Ishikawa (cell line): ENCODE measurements at regions not wholly inside any gene's neighbourhood (a gene's known extent, or its start where the extent isn't known, plus 50 kb on each side); places are given as distances from the start of the nearest gene placed in this dataset.

Experiments
- CREB1 ChIP-seq: IDR thresholded peaks from 2 replicates; pipeline ENCODE4 v1.6.1; 2012; ENCODE audit warnings: low read depth
- EGR1 ChIP-seq: IDR thresholded peaks from 2 replicates; pipeline ENCODE4 v1.6.1; 2012
- EP300 ChIP-seq: IDR thresholded peaks from 2 replicates; pipeline ENCODE4 v1.6.1; 2012; ENCODE audit warnings: borderline replicate concordance
- FOXM1 ChIP-seq: IDR thresholded peaks from 2 replicates; pipeline ENCODE4 v1.6.1; 2012; ENCODE audit warnings: low read depth, borderline replicate concordance
- NFIC ChIP-seq: IDR thresholded peaks from 2 replicates; pipeline ENCODE4 v1.6.1; 2012
- RAD21 ChIP-seq: IDR thresholded peaks from 2 replicates; pipeline ENCODE4 v1.6.1; 2012; ENCODE audit warnings: low read depth
- TAF1 ChIP-seq: IDR thresholded peaks from 2 replicates; pipeline ENCODE4 v1.6.1; 2012; ENCODE audit warnings: low read depth, mild to moderate bottlenecking
- TCF12 ChIP-seq: IDR thresholded peaks from 2 replicates; pipeline ENCODE4 v1.6.1; 2012; ENCODE audit warnings: low read depth
- ZBTB7A ChIP-seq: IDR thresholded peaks from 2 replicates; pipeline ENCODE4 v1.6.1; 2012; ENCODE audit warnings: low read depth
- TF ChIP-seq, protein P1 (sequence below): IDR thresholded peaks from 2 replicates; pipeline ENCODE4 v1.6.1; 2012
- TF ChIP-seq, protein P2 (sequence below): IDR thresholded peaks from 2 replicates; pipeline ENCODE4 v1.6.1; 2012
- TF ChIP-seq, protein P3 (sequence below): IDR thresholded peaks from 2 replicates; pipeline ENCODE4 v1.6.1; 2012; ENCODE audit warnings: low read depth, mild to moderate bottlenecking

DNA sequence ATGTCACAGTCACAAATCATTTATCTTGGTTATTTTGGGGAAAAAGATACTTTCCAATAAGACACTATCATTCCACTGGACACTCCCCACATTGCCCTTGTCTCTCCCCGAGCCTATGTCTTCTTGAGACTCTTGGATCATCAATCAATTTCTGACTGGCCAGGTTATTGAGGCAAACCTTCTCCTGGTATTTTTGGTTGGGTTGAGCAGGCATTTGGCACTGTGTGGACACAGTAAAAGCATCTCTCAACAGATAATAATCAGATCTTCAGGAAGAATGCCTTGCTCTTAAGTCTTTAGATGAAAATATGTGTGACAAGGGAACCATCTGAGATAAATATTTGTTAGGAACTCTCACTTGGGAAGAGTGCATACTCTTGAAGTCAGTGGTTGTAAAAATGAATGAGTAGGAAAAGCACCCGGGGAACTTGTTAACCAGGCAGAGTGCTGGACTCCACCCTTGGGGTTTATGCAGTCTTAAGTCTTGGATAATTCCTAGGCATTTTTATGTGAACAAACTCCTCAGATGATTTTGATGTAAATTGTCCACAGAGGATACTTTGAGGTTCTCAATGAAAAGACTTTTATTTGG lies 223.8 kb upstream of the CLINT1 start:
- TF ChIP-seq FOXM1 (no peak), RAD21 (no peak), EP300 (no peak), TCF12 (no peak), NFIC (no peak), CREB1 (no peak), ZBTB7A (no peak), TAF1 (no peak), EGR1 (no peak)
- TF ChIP-seq, protein P1, sequence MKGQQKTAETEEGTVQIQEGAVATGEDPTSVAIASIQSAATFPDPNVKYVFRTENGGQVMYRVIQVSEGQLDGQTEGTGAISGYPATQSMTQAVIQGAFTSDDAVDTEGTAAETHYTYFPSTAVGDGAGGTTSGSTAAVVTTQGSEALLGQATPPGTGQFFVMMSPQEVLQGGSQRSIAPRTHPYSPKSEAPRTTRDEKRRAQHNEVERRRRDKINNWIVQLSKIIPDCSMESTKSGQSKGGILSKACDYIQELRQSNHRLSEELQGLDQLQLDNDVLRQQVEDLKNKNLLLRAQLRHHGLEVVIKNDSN = no peak
- TF ChIP-seq, protein P2, sequence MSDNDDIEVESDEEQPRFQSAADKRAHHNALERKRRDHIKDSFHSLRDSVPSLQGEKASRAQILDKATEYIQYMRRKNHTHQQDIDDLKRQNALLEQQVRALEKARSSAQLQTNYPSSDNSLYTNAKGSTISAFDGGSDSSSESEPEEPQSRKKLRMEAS = no peak
- TF ChIP-seq, protein P3, sequence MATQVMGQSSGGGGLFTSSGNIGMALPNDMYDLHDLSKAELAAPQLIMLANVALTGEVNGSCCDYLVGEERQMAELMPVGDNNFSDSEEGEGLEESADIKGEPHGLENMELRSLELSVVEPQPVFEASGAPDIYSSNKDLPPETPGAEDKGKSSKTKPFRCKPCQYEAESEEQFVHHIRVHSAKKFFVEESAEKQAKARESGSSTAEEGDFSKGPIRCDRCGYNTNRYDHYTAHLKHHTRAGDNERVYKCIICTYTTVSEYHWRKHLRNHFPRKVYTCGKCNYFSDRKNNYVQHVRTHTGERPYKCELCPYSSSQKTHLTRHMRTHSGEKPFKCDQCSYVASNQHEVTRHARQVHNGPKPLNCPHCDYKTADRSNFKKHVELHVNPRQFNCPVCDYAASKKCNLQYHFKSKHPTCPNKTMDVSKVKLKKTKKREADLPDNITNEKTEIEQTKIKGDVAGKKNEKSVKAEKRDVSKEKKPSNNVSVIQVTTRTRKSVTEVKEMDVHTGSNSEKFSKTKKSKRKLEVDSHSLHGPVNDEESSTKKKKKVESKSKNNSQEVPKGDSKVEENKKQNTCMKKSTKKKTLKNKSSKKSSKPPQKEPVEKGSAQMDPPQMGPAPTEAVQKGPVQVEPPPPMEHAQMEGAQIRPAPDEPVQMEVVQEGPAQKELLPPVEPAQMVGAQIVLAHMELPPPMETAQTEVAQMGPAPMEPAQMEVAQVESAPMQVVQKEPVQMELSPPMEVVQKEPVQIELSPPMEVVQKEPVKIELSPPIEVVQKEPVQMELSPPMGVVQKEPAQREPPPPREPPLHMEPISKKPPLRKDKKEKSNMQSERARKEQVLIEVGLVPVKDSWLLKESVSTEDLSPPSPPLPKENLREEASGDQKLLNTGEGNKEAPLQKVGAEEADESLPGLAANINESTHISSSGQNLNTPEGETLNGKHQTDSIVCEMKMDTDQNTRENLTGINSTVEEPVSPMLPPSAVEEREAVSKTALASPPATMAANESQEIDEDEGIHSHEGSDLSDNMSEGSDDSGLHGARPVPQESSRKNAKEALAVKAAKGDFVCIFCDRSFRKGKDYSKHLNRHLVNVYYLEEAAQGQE = no peak
